ENCODE measurements at regions not wholly inside any gene's neighbourhood (a gene's known extent, or its start where the extent isn't known, plus 50 kb on each side); places are given as distances from the start of the nearest gene placed in this dataset.
A peak's percentile ranks its signal among the peaks of the same experiment; 100 is the strongest.

DNA sequence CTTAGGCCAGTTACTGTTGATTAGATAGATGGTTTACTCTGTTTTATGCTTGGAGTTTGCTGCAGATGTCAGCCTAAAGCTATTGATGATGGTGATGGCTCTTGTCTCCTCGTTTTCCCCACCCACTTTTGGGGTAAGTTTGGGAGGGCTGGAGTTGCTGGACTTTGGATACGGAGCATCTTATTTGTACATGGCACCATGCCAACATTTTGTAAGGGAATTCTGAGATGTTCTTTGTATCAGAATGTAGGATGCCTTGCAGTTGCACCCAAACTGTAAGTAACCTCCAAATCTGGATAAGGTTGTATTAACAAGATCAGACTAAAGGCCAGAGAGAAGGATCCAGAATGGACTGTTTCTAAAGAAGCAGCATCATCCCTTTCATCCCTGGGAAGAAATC is 551.9 kb upstream of the ZFHX3 start:
- FAIRE-seq (no peak), DNase-seq (no peak), ATAC-seq (no peak)
- Histone ChIP-seq H3K4me1 (no peaks in the 10 kb centered on the region), H3K4me3 (no peak overlapping the region), H3K9me3 (no peaks in the 10 kb centered on the region), H3K27ac (no peak overlapping the region), H3K27me3 (no peaks in the 10 kb centered on the region), H3K36me3 (no peaks in the 10 kb centered on the region)
- intact Hi-C loops (cut with DNase I): no loop called here
- WGBS, 2 donors: 55 to 68% methylated on average over 2 of the region's 2 CpGs
- TF ChIP-seq, protein P1, sequence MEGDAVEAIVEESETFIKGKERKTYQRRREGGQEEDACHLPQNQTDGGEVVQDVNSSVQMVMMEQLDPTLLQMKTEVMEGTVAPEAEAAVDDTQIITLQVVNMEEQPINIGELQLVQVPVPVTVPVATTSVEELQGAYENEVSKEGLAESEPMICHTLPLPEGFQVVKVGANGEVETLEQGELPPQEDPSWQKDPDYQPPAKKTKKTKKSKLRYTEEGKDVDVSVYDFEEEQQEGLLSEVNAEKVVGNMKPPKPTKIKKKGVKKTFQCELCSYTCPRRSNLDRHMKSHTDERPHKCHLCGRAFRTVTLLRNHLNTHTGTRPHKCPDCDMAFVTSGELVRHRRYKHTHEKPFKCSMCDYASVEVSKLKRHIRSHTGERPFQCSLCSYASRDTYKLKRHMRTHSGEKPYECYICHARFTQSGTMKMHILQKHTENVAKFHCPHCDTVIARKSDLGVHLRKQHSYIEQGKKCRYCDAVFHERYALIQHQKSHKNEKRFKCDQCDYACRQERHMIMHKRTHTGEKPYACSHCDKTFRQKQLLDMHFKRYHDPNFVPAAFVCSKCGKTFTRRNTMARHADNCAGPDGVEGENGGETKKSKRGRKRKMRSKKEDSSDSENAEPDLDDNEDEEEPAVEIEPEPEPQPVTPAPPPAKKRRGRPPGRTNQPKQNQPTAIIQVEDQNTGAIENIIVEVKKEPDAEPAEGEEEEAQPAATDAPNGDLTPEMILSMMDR (IDR thresholded peaks at IDR 0.05): no peak

DNA sequence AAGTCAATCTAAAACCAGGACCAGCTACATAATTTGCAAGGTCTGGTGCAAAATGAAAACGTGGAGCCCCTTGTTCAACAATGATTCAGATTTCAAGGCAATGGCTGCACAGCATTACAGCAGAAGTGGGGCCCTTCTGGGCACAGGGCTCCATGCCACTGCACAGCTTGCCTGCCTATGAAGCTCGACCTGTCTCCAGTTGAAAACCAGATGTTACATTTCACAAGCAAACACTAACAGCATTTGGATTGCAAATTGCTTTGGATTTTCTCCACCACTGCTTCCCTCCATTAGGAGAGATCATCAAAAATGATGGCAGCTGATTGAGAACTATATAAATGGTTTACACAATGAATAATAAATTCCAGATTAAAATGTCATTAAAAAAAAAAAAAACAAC is 551.4 kb upstream of the ZFHX3 start:
- H3K4me3 ChIP-seq: no peak overlapping the region
- H3K27me3 ChIP-seq: no peaks in the 10 kb centered on the region
- DNase-seq (no peak), ATAC-seq (no peak), FAIRE-seq (no peak)
- no peaks in the 10 kb centered on the region for H3K4me1 ChIP-seq
- H3K27ac ChIP-seq: no peak overlapping the region
- intact Hi-C loops (cut with DNase I): no loop called here
- TF ChIP-seq, protein P1 (IDR thresholded peaks at IDR 0.05): no peak
- no peaks in the 10 kb centered on the region for H3K36me3 ChIP-seq
- H3K9me3 ChIP-seq: no peaks in the 10 kb centered on the region
- 13 to 17% methylated on average over 2 of the region's 2 CpGs for WGBS, 2 donors

DNA sequence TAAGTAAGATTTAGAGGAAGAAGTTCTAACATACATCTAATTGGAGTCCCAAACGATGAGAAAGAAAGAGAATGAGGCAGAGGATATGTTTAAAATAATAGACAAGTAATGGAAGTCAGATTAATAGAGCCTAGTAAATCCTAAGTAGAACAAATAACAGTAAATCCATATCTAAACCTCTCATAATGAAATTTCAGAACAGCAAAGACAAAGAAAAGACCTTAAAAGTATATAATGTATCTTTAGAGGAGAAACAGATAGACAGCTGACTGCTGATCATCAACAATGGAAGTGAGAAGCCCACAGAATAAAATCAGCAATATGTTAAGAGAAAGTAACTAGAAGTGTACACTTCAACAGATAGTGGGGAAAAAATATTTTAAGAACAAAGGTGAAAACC is 536.2 kb upstream of the ZFHX3 start:
- H3K27me3 ChIP-seq: peaks cover 0 to 2% (median 0%) of the 10 kb centered on the region in 4 donors
- intact Hi-C loops (cut with DNase I): no loop called here
- FAIRE-seq: no peak
- no peak overlapping the region for H3K4me3 ChIP-seq
- H3K4me1 ChIP-seq: no peaks in the 10 kb centered on the region
- no peaks in the 10 kb centered on the region for H3K36me3 ChIP-seq
- no peak for ATAC-seq
- DNase-seq: no peak
- TF ChIP-seq, protein P1 (IDR thresholded peaks at IDR 0.05): no peak
- 48 to 67% methylated on average over 1 of the region's 1 CpG for WGBS, 2 donors
- no peak overlapping the region for H3K27ac ChIP-seq
- no peaks in the 10 kb centered on the region for H3K9me3 ChIP-seq

DNA sequence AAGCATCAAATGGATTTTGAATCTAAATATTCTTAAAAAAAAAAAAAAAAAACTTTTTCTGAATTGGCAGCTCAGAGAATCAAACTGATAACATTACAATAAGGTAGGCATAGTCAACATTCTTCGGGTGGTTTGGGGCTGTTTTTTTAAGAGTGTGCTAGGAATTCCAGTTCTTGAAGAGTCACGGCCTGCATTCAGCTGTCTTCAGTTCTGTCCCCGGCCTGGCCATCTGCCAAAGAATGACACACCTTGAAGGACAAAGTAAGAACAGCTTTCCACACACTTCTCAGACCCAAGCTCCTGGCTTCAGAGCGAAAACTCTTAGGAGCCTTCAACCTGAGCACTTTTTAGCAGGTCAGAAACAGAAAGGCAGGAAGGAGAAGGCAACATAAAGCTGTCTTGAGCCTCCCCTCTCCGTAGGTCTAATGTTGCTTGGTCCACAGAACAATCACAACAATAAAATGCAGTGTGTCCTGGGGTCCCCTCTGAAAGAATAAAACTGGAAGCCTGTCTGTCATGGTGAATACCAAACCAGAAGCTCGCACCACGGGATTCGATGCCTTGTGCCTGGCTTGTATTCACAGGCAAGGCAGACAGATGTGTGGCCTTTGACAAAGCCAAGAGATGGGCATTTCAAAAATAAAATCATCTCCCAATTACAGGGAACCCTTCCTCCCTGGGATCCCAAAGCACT is 524.4 kb upstream of the ZFHX3 start:
- H3K36me3 ChIP-seq: no peaks in the 10 kb centered on the region
- H3K4me3 ChIP-seq: no peak overlapping the region
- H3K27me3 ChIP-seq: peaks cover 0 to 9% (median 0%) of the 10 kb centered on the region in 4 donors
- no peak for FAIRE-seq
- no peaks in the 10 kb centered on the region for H3K9me3 ChIP-seq
- H3K27ac ChIP-seq: no peak overlapping the region
- intact Hi-C loops (cut with DNase I): no loop called here
- 36 to 42% methylated on average over 8 of the region's 8 CpGs for WGBS, 2 donors
- peak in 5 of 6 donors; percentile 16 to 76 (median 29) for DNase-seq
- TF ChIP-seq, protein P1 (IDR thresholded peaks at IDR 0.05): no peak
- no peaks in the 10 kb centered on the region for H3K4me1 ChIP-seq
- no peak for ATAC-seq

DNA sequence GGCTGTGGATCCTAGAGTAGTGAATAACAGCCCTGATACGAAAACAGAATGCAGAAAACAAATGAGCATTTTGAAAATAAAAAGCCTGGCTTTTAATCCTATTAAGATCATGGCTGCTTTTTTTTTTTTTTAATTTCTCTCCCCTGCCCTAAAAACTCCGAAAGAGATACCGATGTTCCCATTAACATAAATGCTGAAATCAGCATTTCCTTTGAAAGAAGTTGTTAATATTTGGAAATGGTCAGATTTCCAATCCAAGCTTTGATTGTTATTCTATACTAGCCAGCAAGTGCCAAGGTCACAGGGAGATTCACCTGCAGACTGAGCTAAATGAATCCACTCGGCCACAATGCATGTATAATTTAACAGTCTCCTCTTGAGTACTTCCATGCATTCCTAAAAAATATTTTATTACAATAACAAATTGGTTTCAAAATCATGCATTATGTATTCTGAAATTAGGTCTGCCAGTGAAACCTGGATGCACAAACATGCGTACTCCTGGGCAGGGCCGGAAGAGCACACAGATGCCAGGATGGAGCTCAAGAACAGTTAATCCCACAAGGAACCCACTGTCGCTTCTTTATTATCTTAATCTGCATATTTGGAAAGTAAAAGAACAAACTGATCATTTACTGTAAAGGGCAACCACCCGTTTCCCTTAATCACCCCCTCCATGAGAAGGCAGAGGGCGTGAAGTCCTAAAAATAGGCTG is 521.5 kb upstream of the ZFHX3 start:
- WGBS, 2 donors: 58 to 69% methylated on average over 9 of the region's 9 CpGs
- no peak for DNase-seq
- no peak for ATAC-seq
- FAIRE-seq: no peak
- no peak overlapping the region for H3K4me3 ChIP-seq
- H3K4me1 ChIP-seq: no peaks in the 10 kb centered on the region
- H3K27me3 ChIP-seq: peaks cover 0 to 6% (median 0%) of the 10 kb centered on the region in 4 donors
- H3K9me3 ChIP-seq: no peaks in the 10 kb centered on the region
- H3K27ac ChIP-seq: no peak overlapping the region
- intact Hi-C loops (cut with DNase I): loop anchor here in 1 of 3 donors (10.0 kb wide), 1 partner anchor 315 kb away; no protein-coding TSS in a partner anchor
- TF ChIP-seq, protein P1 (IDR thresholded peaks at IDR 0.05): no peak
- H3K36me3 ChIP-seq: no peaks in the 10 kb centered on the region
